WTC11 (cell line): ENCODE measurements at regions not wholly inside any gene's neighbourhood (a gene's known extent, or its start where the extent isn't known, plus 50 kb on each side); places are given as distances from the start of the nearest gene placed in this dataset.

Experiments
- ATAC-seq: fragments of 200-7000 bp; cut with Tn5 transposase; 2 replicates; pipeline ENCODE4 v1.10.0; 2021; ENCODE audit warnings: mild to moderate bottlenecking, moderate library complexity
- CTCF ChIA-PET: fragments of 300-600 bp; sonication (Branson Sonifier 250); formaldehyde crosslinking; loops from one replicate; lab custom pipeline; 2021; ENCODE audit warnings: antibody characterized with exemption; lab: Charles Lee
- POLR2A ChIA-PET: fragments of 350-600 bp; sonication (Branson Sonifier 250); formaldehyde crosslinking; loops from one replicate; lab custom pipeline; 2021; ENCODE audit warnings: antibody characterized with exemption; lab: Charles Lee
- DNase-seq: peaks from one replicate; pipeline ENCODE4 v3.0.0; 2021; ENCODE audit warnings: low spot score
- H3K27ac Mint-ChIP-seq: 2 replicates; pipeline ENCODE4 v1.8.0; 2021; ENCODE audit warnings: mixed read lengths
- H3K27me3 Mint-ChIP-seq: 2 replicates; pipeline ENCODE4 v1.8.0; 2021; ENCODE audit warnings: low read depth, mild to moderate bottlenecking, moderate library complexity, mixed read lengths
- H3K36me3 Mint-ChIP-seq: 2 replicates; pipeline ENCODE4 v1.8.0; 2021; ENCODE audit warnings: mixed read lengths
- H3K4me1 Mint-ChIP-seq: 2 replicates; pipeline ENCODE4 v1.8.0; 2022; ENCODE audit warnings: mixed read lengths
- H3K4me3 Mint-ChIP-seq: 2 replicates; pipeline ENCODE4 v1.8.0; 2021; ENCODE audit warnings: mild to moderate bottlenecking, moderate library complexity, mixed read lengths
- H3K9me3 Mint-ChIP-seq: 2 replicates; pipeline ENCODE4 v1.8.0; 2021; ENCODE audit warnings: mixed read lengths
- NFATC4 ChIP-seq: fragments of 250-450 bp; sonication (Bioruptor Pico); IDR thresholded peaks from 2 replicates; pipeline ENCODE4 v1.9.0; 2021; ENCODE audit warnings: mild to moderate bottlenecking
- NFE2L1 ChIP-seq: sonication (generic); formaldehyde crosslinking; IDR thresholded peaks from 2 replicates; pipeline ENCODE4 v1.8.1; 2023; ENCODE audit warnings: missing genetic modification reagents
- SMAD3 ChIP-seq: sonication (generic); formaldehyde crosslinking; IDR thresholded peaks from 2 replicates; pipeline ENCODE4 v1.8.0; 2022; ENCODE audit warnings: missing genetic modification reagents, mild to moderate bottlenecking, borderline replicate concordance
- ZBTB21 ChIP-seq: sonication (generic); formaldehyde crosslinking; IDR thresholded peaks from 2 replicates; pipeline ENCODE4 v1.8.1; 2023; ENCODE audit warnings: mild to moderate bottlenecking, missing genetic modification reagents, borderline replicate concordance
- ZNF138 ChIP-seq: sonication (generic); formaldehyde crosslinking; conservative IDR thresholded peaks from 2 replicates; pipeline ENCODE4 v1.8.1; 2022; ENCODE audit warnings: mild to moderate bottlenecking, moderate library complexity, missing genetic modification reagents
- ZNF219 ChIP-seq: sonication (generic); formaldehyde crosslinking; IDR thresholded peaks from 2 replicates; pipeline ENCODE4 v1.8.0; 2023; ENCODE audit warnings: missing genetic modification reagents, mild to moderate bottlenecking, borderline replicate concordance
- ZNF396 ChIP-seq: fragments of 250-450 bp; sonication (Bioruptor Pico); IDR thresholded peaks from 2 replicates; pipeline ENCODE4 v1.8.0; 2021; ENCODE audit warnings: mild to moderate bottlenecking, moderate library complexity, borderline replicate concordance
- TF ChIP-seq, protein P1 (sequence below): fragments of 250-450 bp; sonication (Bioruptor Pico); IDR thresholded peaks from 2 replicates; pipeline ENCODE4 v1.9.0; 2021; ENCODE audit warnings: mild to moderate bottlenecking
- TF ChIP-seq, protein P2 (sequence below): fragments of 250-450 bp; sonication (Bioruptor Pico); IDR thresholded peaks from 2 replicates; pipeline ENCODE4 v1.8.0; 2021; ENCODE audit warnings: mild to moderate bottlenecking
- TF ChIP-seq, protein P3 (sequence below): sonication (generic); formaldehyde crosslinking; IDR thresholded peaks from 2 replicates; pipeline ENCODE4 v1.8.1; 2023; ENCODE audit warnings: mild to moderate bottlenecking, moderate library complexity, missing genetic modification reagents
- TF ChIP-seq, protein P4 (sequence below): sonication (generic); formaldehyde crosslinking; IDR thresholded peaks from 2 replicates; pipeline ENCODE4 v1.8.0; 2022; ENCODE audit warnings: mild to moderate bottlenecking, missing genetic modification reagents
- TF ChIP-seq, protein P5 (sequence below): fragments of 250-450 bp; sonication (Bioruptor Pico); IDR thresholded peaks from 2 replicates; pipeline ENCODE4 v2.1.2; 2022; ENCODE audit warnings: mild to moderate bottlenecking, moderate library complexity
- TF ChIP-seq, protein P6 (sequence below): sonication (generic); formaldehyde crosslinking; IDR thresholded peaks from 2 replicates; pipeline ENCODE4 v1.8.0; 2023; ENCODE audit warnings: mild to moderate bottlenecking, missing genetic modification reagents
- TF ChIP-seq, protein P7 (sequence below): sonication (generic); formaldehyde crosslinking; IDR thresholded peaks from 2 replicates; pipeline ENCODE4 v1.8.1; 2023; ENCODE audit warnings: mild to moderate bottlenecking, missing genetic modification reagents
- TF ChIP-seq, protein P8 (sequence below): sonication (generic); formaldehyde crosslinking; IDR thresholded peaks from 2 replicates; pipeline ENCODE4 v1.8.0; 2022; ENCODE audit warnings: mild to moderate bottlenecking, missing genetic modification reagents

DNA sequence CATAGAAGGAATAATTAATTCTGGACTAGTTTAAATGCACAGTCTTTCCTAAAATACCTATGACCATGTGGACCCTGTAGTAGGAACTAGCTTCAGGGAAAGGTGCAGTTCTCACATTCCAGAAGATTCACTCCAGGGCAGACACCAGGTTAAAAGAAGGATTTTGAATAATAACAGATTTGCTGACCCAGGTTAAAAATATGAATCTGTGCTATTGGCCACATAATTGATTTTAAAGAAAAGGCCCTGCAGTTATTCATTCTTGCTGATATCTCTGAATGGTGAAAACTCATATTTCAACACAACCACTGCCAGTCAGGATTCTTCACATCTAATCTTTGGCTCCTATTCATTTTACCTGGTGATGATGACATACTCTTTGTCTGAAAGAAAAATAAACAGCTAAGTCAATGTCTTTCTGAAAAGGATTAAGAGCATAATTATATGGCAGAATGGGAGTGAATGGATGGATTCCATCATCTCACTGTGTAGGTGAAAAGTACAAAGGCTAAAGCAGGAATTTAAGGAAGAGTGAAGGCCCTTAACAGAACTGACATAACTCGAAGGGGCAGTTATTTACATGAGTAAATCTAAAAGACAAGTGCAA lies 432.8 kb downstream of the PDGFC start (continued):
- TF ChIP-seq NFATC4 (CRISPR knock-in tag): no peak
- TF ChIP-seq, protein P1, sequence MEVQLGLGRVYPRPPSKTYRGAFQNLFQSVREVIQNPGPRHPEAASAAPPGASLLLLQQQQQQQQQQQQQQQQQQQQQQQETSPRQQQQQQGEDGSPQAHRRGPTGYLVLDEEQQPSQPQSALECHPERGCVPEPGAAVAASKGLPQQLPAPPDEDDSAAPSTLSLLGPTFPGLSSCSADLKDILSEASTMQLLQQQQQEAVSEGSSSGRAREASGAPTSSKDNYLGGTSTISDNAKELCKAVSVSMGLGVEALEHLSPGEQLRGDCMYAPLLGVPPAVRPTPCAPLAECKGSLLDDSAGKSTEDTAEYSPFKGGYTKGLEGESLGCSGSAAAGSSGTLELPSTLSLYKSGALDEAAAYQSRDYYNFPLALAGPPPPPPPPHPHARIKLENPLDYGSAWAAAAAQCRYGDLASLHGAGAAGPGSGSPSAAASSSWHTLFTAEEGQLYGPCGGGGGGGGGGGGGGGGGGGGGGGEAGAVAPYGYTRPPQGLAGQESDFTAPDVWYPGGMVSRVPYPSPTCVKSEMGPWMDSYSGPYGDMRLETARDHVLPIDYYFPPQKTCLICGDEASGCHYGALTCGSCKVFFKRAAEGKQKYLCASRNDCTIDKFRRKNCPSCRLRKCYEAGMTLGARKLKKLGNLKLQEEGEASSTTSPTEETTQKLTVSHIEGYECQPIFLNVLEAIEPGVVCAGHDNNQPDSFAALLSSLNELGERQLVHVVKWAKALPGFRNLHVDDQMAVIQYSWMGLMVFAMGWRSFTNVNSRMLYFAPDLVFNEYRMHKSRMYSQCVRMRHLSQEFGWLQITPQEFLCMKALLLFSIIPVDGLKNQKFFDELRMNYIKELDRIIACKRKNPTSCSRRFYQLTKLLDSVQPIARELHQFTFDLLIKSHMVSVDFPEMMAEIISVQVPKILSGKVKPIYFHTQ (CRISPR knock-in tag): no peak
- TF ChIP-seq, protein P2, sequence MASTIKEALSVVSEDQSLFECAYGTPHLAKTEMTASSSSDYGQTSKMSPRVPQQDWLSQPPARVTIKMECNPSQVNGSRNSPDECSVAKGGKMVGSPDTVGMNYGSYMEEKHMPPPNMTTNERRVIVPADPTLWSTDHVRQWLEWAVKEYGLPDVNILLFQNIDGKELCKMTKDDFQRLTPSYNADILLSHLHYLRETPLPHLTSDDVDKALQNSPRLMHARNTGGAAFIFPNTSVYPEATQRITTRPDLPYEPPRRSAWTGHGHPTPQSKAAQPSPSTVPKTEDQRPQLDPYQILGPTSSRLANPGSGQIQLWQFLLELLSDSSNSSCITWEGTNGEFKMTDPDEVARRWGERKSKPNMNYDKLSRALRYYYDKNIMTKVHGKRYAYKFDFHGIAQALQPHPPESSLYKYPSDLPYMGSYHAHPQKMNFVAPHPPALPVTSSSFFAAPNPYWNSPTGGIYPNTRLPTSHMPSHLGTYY (CRISPR knock-in tag): no peak
- TF ChIP-seq, protein P3, sequence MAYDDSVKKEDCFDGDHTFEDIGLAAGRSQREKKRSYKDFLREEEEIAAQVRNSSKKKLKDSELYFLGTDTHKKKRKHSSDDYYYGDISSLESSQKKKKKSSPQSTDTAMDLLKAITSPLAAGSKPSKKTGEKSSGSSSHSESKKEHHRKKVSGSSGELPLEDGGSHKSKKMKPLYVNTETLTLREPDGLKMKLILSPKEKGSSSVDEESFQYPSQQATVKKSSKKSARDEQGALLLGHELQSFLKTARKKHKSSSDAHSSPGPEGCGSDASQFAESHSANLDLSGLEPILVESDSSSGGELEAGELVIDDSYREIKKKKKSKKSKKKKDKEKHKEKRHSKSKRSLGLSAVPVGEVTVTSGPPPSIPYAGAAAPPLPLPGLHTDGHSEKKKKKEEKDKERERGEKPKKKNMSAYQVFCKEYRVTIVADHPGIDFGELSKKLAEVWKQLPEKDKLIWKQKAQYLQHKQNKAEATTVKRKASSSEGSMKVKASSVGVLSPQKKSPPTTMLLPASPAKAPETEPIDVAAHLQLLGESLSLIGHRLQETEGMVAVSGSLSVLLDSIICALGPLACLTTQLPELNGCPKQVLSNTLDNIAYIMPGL (CRISPR knock-in tag): no peak
- TF ChIP-seq ZBTB21: no peak
- TF ChIP-seq ZNF219 (CRISPR knock-in tag): no peak
- TF ChIP-seq SMAD3 (CRISPR knock-in tag): no peak
- TF ChIP-seq ZNF138 (CRISPR knock-in tag): no peak
- TF ChIP-seq, protein P4, sequence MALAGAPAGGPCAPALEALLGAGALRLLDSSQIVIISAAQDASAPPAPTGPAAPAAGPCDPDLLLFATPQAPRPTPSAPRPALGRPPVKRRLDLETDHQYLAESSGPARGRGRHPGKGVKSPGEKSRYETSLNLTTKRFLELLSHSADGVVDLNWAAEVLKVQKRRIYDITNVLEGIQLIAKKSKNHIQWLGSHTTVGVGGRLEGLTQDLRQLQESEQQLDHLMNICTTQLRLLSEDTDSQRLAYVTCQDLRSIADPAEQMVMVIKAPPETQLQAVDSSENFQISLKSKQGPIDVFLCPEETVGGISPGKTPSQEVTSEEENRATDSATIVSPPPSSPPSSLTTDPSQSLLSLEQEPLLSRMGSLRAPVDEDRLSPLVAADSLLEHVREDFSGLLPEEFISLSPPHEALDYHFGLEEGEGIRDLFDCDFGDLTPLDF: no peak

DNA sequence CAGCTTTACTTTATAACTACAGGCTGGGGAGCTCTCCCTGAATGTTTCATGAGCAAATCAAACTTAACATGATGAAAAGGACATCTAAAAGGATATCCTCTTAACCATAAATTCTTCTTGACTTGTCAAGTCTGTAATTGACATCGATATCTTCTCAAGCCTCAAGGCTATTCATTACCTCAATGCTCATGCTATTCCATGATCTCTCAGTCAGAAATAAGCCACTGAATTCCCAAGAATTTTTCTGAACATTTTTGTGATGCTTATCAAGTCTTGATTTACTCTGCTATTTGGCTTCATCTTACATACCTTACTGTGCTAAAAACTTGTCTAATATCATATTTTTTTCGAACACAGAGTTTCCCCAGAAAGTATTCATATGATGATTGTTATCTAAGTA lies 433.4 kb downstream of the PDGFC start:
- DNase-seq (no peak), ATAC-seq (no peak)
- no peaks in the 10 kb centered on the region for H3K27me3 Mint-ChIP-seq
- POLR2A ChIA-PET: no interaction called here
- CTCF ChIA-PET: no interaction called here
- TF ChIP-seq, protein P5, sequence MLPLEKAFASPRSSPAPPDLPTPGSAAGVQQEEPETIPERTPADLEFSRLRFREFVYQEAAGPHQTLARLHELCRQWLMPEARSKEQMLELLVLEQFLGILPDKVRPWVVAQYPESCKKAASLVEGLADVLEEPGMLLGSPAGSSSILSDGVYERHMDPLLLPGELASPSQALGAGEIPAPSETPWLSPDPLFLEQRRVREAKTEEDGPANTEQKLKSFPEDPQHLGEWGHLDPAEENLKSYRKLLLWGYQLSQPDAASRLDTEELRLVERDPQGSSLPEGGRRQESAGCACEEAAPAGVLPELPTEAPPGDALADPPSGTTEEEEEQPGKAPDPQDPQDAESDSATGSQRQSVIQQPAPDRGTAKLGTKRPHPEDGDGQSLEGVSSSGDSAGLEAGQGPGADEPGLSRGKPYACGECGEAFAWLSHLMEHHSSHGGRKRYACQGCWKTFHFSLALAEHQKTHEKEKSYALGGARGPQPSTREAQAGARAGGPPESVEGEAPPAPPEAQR (CRISPR knock-in tag): no peak
- TF ChIP-seq, protein P6, sequence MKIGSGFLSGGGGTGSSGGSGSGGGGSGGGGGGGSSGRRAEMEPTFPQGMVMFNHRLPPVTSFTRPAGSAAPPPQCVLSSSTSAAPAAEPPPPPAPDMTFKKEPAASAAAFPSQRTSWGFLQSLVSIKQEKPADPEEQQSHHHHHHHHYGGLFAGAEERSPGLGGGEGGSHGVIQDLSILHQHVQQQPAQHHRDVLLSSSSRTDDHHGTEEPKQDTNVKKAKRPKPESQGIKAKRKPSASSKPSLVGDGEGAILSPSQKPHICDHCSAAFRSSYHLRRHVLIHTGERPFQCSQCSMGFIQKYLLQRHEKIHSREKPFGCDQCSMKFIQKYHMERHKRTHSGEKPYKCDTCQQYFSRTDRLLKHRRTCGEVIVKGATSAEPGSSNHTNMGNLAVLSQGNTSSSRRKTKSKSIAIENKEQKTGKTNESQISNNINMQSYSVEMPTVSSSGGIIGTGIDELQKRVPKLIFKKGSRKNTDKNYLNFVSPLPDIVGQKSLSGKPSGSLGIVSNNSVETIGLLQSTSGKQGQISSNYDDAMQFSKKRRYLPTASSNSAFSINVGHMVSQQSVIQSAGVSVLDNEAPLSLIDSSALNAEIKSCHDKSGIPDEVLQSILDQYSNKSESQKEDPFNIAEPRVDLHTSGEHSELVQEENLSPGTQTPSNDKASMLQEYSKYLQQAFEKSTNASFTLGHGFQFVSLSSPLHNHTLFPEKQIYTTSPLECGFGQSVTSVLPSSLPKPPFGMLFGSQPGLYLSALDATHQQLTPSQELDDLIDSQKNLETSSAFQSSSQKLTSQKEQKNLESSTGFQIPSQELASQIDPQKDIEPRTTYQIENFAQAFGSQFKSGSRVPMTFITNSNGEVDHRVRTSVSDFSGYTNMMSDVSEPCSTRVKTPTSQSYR (CRISPR knock-in tag): no peak
- TF ChIP-seq ZNF396 (CRISPR knock-in tag): no peak
- TF ChIP-seq, protein P7, sequence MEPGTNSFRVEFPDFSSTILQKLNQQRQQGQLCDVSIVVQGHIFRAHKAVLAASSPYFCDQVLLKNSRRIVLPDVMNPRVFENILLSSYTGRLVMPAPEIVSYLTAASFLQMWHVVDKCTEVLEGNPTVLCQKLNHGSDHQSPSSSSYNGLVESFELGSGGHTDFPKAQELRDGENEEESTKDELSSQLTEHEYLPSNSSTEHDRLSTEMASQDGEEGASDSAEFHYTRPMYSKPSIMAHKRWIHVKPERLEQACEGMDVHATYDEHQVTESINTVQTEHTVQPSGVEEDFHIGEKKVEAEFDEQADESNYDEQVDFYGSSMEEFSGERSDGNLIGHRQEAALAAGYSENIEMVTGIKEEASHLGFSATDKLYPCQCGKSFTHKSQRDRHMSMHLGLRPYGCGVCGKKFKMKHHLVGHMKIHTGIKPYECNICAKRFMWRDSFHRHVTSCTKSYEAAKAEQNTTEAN (CRISPR knock-in tag): no peak
- TF ChIP-seq, protein P8, sequence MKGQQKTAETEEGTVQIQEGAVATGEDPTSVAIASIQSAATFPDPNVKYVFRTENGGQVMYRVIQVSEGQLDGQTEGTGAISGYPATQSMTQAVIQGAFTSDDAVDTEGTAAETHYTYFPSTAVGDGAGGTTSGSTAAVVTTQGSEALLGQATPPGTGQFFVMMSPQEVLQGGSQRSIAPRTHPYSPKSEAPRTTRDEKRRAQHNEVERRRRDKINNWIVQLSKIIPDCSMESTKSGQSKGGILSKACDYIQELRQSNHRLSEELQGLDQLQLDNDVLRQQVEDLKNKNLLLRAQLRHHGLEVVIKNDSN: no peak
- TF ChIP-seq NFE2L1 (CRISPR knock-in tag): no peak
- no peak overlapping the region for H3K27ac Mint-ChIP-seq
- no peak overlapping the region for H3K4me3 Mint-ChIP-seq
- H3K4me1 Mint-ChIP-seq: no peaks in the 10 kb centered on the region
- no peaks in the 10 kb centered on the region for H3K36me3 Mint-ChIP-seq
- 0 out of 2 replicates have a peak, but pooled peaks cover 2% of the 10 kb centered on the region for H3K9me3 Mint-ChIP-seq
